NCI-H226 (cell line): ENCODE measurements at regions not wholly inside any gene's neighbourhood (a gene's known extent, or its start where the extent isn't known, plus 50 kb on each side); places are given as distances from the start of the nearest gene placed in this dataset.
"Not testable (repeated sequence)": the region's sequence is repeated elsewhere in the genome, so short reads cannot be mapped to it uniquely, and the experiment has no call there.

Source experiments
- DNase-seq: peaks from one replicate; pipeline ENCODE4 v3.0.0-alpha.2; 2015

DNA sequence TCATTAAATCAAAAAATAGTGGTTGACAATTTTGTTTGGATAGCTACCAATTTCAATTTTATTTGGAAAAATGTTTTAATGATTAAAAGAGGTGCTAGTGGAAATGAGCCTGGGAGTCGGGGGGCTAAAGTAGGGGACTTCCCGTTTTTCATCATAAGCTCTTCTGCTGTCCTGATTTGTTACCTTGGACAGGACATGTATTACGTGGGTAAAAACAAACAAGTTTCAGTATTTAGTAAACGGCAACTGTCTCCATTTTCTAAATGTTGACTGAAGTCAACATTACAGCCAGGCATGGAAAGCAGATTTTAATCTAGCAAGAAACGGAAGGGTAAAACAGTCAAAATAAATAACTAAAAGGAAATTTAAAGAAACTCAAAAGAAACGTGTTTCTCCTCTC, 212.3 kb upstream of the GRAMD2B start:
- no peak for DNase-seq

DNA sequence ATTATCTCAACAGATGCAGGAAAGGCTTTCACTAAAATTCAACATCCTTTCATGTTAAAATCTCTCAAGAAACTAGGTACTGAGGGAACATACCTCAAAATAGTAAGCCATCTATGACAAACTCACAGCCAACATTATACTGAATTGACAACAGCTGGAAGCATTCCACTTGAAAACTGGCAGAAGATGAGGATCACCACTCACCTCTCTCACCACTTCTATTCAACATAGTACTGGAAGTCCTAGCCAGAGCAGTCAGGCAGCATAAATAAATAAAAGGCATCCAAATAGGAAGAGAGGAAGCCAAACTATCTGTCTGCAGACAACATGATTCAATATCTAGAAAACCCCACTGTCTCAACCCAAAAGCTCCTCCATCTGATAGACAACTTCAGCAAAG, 203.6 kb upstream of the GRAMD2B start:
- DNase-seq, result no peak

DNA sequence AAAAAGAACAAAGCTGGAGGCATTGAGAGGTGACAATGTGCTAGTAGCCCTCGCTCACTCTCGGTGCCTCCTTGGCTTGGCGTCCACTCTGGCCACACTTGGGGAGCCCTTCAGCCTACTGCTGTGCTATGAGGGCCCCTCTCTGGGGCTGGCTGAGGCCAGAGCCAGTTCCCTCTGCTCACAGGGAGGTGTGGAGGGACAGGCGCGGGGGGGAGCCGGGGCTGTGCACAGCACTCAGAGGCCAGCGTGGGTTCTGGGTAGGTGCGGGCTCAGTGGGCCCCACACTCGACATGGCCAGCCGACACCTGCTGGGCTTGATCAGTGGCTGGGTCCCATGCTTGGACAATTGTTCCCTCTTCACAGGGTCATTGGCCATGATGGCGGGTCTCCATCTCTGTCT, 202.5 kb upstream of the GRAMD2B start:
- no peak for DNase-seq

DNA sequence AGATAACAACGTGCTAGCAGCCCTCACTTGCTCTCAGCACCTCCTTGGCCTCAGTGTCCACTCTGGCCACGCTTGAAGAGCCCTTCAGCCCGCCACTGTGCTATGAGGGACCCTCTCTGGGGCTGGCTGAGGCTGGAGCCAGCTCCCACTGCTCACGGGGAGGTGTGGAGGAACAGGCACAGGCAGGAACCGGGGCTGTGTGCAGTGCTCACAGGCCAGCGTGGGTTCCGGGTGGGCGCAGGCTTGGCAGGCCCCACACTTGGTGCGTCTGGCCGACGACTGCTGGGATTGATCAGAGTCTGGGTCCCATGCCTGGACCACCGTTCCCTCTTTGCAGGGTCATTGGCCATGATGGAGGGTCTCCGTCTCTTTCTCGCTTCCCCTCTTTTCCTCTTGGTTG, 194.3 kb upstream of the GRAMD2B start:
- no peak for DNase-seq

DNA sequence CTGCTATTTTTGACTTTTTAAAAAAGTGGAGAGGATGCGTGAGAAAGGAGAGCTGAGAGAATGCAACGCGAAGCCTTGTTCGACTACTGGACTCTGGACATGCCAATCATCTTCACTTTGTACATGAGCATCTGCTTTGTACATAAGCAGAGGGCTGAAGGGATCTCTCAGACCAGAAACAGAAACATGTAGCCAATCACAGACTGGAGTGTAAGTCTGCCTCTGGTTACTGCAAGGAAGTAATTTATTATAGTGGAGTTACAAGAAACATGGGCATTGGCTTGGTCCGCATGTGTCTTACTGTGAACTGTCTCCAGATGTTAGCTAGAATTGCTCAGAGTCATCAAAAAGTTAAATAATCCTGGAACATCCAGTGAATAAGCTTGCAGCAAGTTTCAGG, 190.0 kb upstream of the GRAMD2B start:
- DNase-seq, result no peak

DNA sequence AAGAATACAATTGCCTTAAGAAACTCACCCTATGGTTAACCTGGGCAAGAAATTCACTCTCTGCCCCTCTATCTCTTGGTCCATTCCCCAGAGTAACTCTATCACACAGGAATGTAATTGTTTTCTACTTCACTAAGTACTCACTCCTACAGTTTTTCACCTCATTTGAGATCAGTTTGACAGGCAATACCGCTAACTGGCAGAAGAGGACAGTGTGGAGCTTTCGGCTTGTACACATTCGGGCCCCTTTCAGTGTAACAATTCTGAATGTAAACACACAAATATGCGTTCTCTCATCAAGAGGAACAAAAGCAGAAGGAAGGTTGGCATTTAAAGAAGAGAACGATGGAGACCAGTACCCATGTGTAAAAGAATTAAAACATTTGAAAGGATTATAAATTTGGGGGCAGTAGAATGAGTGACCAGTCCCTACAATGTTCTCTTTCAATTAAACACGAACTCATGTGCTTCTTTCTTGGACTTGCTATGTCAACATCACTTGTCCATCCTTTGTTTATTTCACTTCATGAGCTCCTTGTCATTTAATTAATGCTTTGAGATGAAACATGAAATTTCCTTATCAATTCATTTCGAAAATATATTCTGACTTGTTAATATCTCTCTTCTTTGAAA, 188.5 kb upstream of the GRAMD2B start:
- peak; percentile 29 for DNase-seq

DNA sequence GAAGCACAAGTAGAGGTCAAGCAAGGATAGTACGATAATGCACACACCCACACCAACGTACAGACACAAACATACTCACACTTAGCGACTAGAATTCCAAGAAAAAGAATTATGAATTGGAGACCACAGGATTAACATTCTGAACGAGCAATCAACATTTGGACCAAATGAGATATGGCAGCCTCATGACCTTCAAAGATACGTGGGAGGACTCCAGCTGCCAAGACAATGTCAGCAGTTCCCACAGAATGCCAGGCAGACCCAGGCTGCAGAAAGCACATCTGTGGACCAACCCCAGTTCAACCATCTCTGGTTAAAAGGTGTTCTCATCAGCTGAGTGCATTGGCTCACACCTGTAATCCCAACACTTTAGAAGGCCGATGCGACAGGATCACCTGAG, 187.6 kb upstream of the GRAMD2B start:
- no peak for DNase-seq

DNA sequence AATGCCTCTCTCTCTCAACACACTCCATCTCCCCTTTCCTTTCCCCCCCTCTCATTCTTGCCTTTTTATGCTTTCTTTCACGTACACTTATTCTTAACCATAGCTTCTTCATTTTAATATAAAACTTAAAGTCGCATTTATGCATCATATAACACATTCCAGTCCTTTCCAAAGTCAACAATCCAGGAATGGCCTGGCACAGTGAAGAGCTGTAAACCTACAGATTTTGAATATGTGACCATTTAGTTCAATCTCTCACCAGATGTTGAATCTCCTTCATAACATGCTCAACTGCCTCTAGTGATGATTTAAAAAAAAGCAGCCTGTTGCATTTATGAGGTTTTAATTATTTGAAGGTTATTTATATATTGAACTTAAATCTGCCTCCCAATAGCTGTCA, 186.2 kb upstream of the GRAMD2B start:
- no peak for DNase-seq

DNA sequence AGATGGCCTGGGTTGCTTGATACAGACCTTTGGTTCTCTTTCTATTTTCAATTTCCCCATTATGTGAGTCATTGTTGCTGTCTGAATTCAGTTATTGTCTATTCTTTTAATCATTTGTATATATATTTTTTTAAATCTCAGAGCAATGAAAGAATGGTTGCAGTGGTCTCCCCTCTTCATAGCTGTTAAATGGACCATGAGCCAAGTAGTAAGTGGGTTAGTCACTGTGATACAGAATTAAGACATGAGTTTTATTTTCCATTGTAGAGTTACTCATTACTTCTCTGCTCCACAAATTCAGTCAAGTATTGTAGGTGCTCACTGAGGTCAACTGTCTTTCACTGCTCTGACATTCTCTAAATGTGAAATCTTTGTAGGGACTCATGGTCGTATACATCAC, 174.6 kb upstream of the GRAMD2B start:
- no peak for DNase-seq

DNA sequence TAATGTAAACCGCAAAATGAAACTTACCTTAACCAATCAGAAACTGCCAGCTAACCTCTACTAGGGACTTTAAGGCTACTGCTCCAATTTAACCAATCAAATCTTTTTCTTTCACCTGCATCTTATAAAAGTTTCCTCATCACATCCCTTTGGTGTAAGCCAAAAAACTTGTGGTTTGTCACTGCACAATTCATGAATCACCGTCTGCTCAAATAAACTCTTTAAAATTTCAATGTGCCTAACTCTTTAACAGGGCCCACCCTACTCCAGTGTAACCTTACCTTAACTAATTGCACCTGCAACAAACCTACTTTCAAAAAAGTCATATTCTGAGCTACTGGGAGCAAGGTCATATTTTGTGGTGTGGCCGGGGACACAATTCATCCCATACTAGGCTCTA, 172.2 kb upstream of the GRAMD2B start:
- DNase-seq, result no peak

DNA sequence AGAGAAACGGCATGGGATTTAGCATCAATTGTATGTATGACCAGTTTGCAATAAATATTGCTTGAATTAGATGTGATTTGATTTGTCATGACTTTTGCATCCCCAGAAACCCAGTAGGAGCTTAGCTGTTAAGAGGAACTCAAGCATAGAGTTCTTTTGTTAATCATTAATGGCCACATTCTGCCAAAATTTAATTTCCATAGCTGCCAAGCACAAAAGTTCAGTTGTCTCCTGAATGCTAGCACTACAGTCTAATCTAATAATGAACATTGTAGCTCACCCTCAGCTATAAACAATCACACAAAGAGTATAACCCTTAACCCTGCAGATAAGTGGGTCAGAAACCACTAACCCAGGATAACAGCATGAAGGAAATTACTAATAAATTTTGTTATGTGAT, 169.8 kb upstream of the GRAMD2B start:
- no peak for DNase-seq

DNA sequence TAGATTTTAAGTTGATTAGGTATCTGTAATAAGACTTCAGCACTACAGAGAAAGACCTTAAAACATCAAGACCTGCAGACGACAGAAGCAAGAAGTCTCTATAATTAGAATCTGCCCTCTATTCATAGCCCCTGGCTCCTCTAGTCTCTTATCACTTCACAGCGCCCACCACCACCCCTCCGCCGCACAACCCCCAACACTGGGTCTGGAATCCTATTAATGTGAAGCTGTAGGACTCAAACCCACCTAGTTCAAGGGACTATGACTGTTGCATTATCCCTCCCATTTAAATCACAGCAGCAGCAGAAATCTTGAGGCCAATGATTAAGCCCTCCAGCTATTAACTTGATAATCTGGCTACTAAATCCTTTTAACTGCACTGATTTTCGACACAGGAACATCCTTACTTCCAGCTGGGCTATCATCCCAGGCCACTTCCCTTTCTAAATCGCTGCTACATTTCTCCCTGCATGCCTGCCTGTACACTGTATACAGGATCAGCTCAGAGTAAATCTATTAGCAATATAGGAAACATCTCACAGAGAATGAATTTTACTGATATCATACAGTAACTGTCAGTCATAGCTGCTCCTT, 159.5 kb upstream of the GRAMD2B start:
- DNase-seq, result no peak

DNA sequence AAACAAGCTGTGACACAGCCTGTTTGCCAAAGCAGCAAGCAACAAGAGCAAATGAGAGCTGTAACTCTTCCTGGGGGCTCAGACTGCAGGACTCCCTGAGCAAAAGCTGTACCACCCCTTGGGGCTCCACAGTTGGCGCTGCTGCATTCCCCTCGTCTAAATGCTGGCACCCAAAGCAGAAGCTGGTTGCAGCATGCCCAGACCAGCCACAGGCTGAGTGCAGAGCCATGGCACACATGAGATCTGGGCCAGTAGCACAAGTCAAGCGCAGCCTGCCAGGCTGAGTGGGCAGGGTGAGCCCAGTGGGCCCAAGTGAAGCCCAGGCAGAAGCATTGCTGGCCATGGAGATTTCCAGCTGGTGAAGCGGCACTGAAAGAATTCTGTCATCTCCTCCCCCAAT, 157.3 kb upstream of the GRAMD2B start:
- DNase-seq, result no peak

DNA sequence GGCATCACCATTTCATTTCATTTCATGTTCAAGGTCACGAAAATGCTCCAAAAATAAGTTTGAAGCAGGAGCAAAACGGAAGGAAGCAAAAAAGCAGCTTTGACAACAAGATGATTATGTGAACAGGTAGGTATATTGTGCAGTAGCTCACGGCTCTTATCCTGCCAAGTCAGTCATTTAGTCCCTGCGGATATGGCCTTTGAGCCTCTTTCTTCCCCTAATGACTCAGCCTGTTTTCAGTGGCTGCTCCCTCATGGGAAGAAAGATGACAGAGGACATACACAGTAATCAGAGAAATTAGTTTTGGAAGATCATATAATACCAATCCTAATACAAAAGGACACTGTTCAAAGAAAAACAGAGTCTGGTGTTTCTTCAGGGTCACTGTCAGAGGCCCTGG, 155.8 kb upstream of the GRAMD2B start:
- DNase-seq, result no peak

DNA sequence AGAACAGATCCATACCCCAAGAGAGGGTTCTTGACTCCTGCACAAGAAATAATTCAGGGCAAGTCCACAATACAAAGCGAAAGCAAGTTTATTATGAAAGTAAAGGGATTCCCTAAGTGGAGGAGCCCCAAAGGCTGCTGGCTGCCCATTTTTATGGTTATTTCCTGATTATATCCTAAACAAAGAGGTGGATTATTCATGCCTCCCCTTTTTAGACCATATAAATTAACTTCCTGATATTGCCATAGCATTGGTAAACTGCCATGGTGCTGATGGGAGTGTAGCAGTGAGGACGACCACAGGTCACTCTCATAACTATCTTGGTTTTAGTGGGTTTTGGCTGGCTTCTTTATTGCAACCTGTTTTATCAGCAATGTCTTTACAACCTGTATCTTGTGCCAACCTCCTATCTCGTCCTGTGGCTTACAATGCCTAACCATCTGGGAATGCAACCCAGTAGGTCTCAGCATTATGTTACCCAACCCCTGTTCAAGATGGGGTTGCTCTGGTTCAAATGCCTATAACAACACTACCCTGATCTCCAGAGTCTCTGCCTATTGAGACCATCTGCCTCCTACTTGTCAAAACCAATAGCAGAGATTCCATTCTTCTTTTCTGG, 154.4 kb upstream of the GRAMD2B start:
- DNase-seq, result peak; percentile 68

DNA sequence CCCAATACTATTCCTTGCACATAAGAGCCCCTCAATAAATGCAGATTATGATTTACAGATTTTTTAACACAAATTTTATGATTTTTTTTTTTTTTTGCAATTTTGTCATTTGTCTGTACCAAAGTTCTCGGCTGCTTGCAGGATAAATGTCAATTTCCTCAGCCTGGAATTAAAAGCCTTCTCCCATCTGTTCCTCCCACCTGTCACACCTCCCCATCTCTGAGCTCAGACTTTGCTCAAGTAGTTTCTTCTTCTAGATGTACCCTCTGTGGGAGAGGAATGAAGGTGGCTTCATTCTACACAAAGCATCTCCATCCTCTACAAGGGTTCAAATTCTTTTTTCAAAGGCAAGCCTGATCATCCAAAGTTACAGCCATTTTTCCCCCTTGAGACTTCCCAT, 153.7 kb upstream of the GRAMD2B start:
- no peak for DNase-seq

DNA sequence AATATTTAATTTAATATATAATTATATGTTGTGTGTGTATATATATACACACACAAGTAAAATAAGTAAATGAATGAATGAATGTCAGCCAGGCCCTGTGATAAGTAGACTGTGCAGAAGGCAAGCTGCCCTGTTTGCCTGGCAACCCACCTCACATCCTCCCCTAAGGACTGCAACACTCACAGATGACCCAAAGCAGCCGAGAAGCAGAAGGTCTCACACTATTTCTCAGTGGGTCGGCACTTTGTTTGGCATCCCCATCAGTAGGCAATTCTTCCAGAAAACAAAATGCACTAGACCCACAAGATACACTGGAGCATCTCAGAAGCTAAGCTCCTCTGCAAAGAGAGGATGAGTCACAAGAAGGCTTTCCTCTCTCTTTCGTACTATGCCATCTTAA, 152.1 kb upstream of the GRAMD2B start:
- DNase-seq, result no peak

DNA sequence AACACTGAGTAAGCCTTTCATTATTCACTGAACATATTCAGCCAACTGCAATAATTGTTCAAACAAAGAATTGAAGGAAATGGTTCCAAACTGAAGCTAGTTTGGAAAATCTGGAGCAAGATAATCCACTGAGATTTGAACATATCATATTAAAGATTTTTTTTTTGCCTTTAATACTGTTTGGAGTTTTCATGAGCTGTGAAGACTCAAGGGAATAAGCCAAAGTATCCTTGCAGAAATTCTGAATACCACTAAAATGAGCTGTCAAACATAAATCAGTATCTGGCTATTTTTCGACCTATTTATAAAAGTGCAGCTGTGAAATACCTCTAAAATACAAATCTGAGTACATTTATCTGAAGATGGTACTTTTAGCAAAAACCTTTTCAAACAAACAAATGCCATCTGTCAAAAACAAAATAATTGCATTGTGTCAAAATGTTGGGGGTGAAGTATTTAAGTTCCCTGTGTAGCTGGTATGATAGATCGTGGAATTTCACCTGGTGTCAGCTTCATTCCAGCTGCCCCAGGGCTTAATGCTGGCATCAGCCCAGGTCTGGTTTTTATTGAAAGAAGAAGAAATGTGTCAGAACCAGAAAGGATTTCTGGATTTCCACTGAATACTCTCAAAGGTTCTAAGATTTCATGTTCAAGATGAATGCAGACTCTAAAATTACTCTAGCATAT, 149.0 kb upstream of the GRAMD2B start:
- peak; percentile 26 for DNase-seq

DNA sequence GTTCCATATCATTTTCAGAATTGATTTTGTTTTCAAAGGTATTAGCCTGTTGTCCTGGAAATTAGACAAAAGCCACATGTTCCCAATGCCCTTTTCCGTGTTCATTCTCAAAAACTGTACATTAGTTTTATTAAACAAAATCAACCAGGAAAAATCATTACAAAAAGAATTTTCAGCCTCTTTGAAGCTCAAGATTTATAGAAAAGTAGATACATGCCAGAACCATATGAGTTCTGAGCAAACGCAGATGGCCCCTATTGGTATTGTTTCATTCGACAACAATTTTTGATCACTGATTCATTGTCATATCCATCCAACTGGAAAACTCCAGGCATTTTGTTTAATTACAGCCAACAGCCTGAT, 148.5 kb upstream of the GRAMD2B start:
- DNase-seq, result no peak

DNA sequence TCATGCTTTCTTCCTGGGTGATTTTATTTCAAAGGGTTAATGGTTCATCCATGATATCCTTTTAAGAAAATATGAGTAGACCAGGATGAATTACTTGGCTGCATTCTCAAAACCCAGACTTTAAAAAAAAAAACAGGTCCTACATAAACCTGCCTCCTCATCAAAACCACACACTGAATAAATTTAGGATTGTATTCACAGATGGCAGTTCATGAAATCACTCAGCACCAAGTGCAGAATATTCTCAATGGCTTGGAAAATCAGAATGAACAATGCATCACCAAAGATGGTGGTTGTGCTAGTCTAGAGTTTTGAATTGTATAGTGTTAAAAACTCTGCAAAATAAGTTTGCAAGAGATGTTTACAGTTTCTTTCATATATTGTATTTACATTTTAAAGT, 145.4 kb upstream of the GRAMD2B start:
- no peak for DNase-seq

DNA sequence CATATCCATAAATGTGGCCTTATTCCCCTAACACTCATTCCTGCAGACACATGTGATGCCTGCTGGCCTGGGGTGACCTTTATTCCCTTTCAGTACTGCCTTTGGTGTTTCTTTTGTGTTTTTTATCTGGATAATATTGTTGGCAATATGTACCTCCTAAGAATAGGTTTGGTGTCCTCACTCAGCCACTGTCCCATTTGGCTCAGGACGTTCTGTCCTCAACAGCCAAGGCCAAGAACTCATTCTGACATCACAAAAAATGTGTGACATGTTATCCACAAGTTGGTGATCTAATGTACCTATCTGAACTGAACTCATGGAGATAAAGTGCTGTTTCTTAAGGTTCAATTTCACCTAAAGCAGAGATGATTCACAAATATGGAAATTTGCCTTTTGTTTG, 142.9 kb upstream of the GRAMD2B start:
- no peak for DNase-seq

DNA sequence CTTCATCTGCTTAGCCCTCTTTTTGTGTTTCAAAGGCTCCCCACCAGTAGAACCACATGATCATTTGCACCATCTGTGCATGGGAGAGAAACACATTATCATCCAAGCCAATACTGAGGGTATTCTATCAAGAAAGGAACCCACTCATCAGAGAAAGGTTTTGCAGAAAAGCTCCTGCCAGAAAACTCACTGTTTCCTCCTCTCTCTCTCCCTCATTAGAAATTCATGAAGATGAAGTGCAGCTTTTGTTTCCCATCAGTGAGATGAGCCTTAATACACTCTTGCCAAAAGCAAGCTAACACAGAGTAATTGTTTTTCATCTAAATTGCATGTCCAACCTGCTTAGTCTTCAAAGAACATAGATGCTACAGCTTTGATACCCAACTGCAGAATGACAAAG, 142.4 kb upstream of the GRAMD2B start:
- no peak for DNase-seq

DNA sequence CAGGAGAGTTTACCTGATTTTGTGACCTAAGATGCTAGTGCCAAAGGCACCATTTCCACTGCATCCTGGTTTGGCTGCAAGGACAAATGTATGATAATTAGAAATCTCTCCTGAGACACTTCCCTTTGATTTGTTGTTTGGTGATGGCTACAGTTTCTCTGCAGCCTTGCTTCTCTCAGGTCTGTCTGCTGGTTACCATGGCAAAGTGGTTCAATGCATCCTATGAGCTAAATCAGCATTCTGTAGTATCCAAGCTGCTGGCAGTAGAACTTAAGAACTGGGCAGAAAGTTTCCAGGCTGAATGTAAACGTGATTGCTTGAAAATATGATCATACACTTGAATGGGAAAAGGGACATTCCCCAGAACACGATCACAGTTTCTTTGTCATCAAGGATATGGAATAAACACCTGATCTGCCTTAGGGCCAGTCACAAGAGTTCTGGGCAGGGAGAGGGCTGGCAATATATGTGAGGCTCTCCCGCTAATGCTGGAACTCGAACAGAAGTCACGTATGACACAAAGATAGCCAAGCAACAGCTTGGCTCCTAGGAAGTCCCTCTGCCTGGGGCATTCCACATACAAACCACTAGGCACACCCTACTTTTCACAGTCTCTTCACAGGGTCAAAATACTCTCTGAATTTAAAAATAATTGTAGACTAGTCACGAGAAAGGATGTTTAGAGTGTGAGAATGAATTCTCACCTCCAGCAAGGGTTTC, 138.1 kb upstream of the GRAMD2B start:
- DNase-seq, result no peak

DNA sequence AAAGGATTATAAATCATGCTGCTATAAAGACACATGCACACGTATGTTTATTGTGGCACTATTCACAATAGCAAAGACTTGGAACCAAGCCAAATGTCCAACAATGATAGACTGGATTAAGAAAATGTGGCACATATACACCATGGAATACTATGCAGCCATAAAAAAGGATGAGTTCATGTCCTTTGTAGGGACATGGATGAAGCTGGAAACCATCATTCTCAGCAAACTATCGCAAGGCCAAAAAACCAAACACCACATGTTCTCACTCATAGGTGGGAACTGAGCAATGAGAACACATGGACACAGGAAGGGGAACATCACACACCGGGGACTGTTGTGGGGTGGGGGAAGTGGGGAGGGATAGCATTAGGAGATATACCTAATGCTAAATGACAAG, 127.1 kb upstream of the GRAMD2B start:
- DNase-seq, result not testable (repeated sequence)
